Karpas-422 (cell line): ENCODE measurements at regions not wholly inside any gene's neighbourhood (a gene's known extent, or its start where the extent isn't known, plus 50 kb on each side); places are given as distances from the start of the nearest gene placed in this dataset.

ENCODE experiments used
- DNase-seq: peaks from one replicate; pipeline ENCODE4 v3.0.0-alpha.2; 2015
- H2AFZ ChIP-seq: fragments of 200-600 bp; sonication (generic); 2 replicates; pipeline ENCODE4 v1.6.1; 2014; ENCODE audit warnings: antibody characterized with exemption, low read length, mixed read lengths
- H3K27ac ChIP-seq: fragments of 200-600 bp; sonication (generic); 2 replicates; pipeline ENCODE4 v1.5.1; 2014; ENCODE audit warnings: mild to moderate bottlenecking, low read length, moderate library complexity
- H3K27me3 ChIP-seq: fragments of 200-600 bp; sonication (generic); 2 replicates; pipeline ENCODE4 v1.6.1; 2014; ENCODE audit warnings: low read length, mixed read lengths
- H3K36me3 ChIP-seq: fragments of 200-600 bp; sonication (generic); 2 replicates; pipeline ENCODE4 v1.6.1; 2014; ENCODE audit warnings: low read length, mixed read lengths; ENCODE audit not compliant: insufficient read depth
- H3K4me1 ChIP-seq: fragments of 200-600 bp; sonication (generic); 2 replicates; pipeline ENCODE4 v1.6.1; 2014; ENCODE audit warnings: mild to moderate bottlenecking, low read length, mixed read lengths
- H3K4me2 ChIP-seq: fragments of 200-600 bp; sonication (generic); 2 replicates; pipeline ENCODE4 v1.6.1; 2014; ENCODE audit warnings: low read length, low read depth, mild to moderate bottlenecking; ENCODE audit not compliant: poor library complexity, severe bottlenecking
- H3K4me3 ChIP-seq: fragments of 200-600 bp; sonication (generic); 2 replicates; pipeline ENCODE4 v1.5.1; 2014; ENCODE audit warnings: mild to moderate bottlenecking, antibody characterized with exemption, low read length, mixed read lengths
- H3K79me2 ChIP-seq: fragments of 200-600 bp; sonication (generic); 2 replicates; pipeline ENCODE4 v1.6.1; 2014; ENCODE audit warnings: mild to moderate bottlenecking, low read length, mixed read lengths
- H3K9ac ChIP-seq: fragments of 200-600 bp; sonication (generic); 2 replicates; pipeline ENCODE4 v1.6.0; 2014; ENCODE audit warnings: low read length
- H3K9me2 ChIP-seq: fragments of 200-600 bp; sonication (generic), shearing (Covaris generic); replicated peaks from 2 replicates; pipeline ENCODE4 v1.6.0; 2014; ENCODE audit warnings: mild to moderate bottlenecking, low read length, moderate library complexity; ENCODE audit not compliant: insufficient read depth
- H3K9me3 ChIP-seq: fragments of 300-700, 200-600 bp; sonication (generic); 2 replicates; pipeline ENCODE4 v1.6.1; 2014; ENCODE audit warnings: low read length, mixed read lengths
- H4K20me1 ChIP-seq: fragments of 200-600 bp; sonication (generic); 2 replicates; pipeline ENCODE4 v1.6.1; 2014; ENCODE audit warnings: mild to moderate bottlenecking, antibody characterized with exemption, low read length, low read depth; ENCODE audit not compliant: insufficient read depth

- no peak overlapping the region for H2AFZ ChIP-seq
- H3K36me3 ChIP-seq = no peaks in the 10 kb centered on the region
- no peaks in the 10 kb centered on the region for H3K9me3 ChIP-seq
- no peak overlapping the region for H3K27ac ChIP-seq
- no peak for DNase-seq
- no peaks in the 10 kb centered on the region for H3K4me1 ChIP-seq
- H3K27me3 ChIP-seq = no peaks in the 10 kb centered on the region
- H3K9ac ChIP-seq = no peak overlapping the region
- no peaks in the 10 kb centered on the region for H3K79me2 ChIP-seq
- no peak overlapping the region for H3K4me2 ChIP-seq
- no peaks in the 10 kb centered on the region for H3K9me2 ChIP-seq
- no peaks in the 10 kb centered on the region for H4K20me1 ChIP-seq
- H3K4me3 ChIP-seq = no peak overlapping the region
Measured at GRCh38 chr4:129581305-129581704, 485.4 kb downstream of the C4orf33 start.

- Histone ChIP-seq H2AFZ (no peak overlapping the region; the same call in 1 of the 2 replicates), H3K79me2 (no peaks in the 10 kb centered on the region), H3K9me3 (no peaks in the 10 kb centered on the region), H3K9me2 (no peaks in the 10 kb centered on the region), H3K36me3 (no peaks in the 10 kb centered on the region), H3K27ac (no peak overlapping the region), H4K20me1 (no peaks in the 10 kb centered on the region), H3K4me3 (no peak overlapping the region), H3K9ac (no peak overlapping the region), H3K4me2 (no peak overlapping the region), H3K27me3 (no peaks in the 10 kb centered on the region), H3K4me1 (no peaks in the 10 kb centered on the region)
- DNase-seq = no peak
Measured at GRCh38 chr4:129583868-129584267, 487.9 kb downstream of the C4orf33 start.

GRCh38 chr4:129598582-129598981 lies 502.6 kb downstream of the C4orf33 start:
- H3K9ac ChIP-seq = no peak overlapping the region
- H2AFZ ChIP-seq = no peak overlapping the region
- H3K36me3 ChIP-seq = no peaks in the 10 kb centered on the region
- H3K79me2 ChIP-seq = no peaks in the 10 kb centered on the region
- H4K20me1 ChIP-seq = no peaks in the 10 kb centered on the region
- H3K9me3 ChIP-seq = 0 out of 2 replicates have a peak, but pooled peaks cover 3% of the 10 kb centered on the region
- H3K27me3 ChIP-seq = 0 out of 2 replicates have a peak, but pooled peaks cover 3% of the 10 kb centered on the region
- H3K4me1 ChIP-seq = no peaks in the 10 kb centered on the region
- H3K9me2 ChIP-seq = no peaks in the 10 kb centered on the region
- H3K27ac ChIP-seq = no peak overlapping the region
- H3K4me3 ChIP-seq = no peak overlapping the region
- no peak overlapping the region for H3K4me2 ChIP-seq
- no peak for DNase-seq

GRCh38 chr4:129600898-129601297 lies 504.9 kb downstream of the C4orf33 start:
- Histone ChIP-seq H3K9me2 (no peaks in the 10 kb centered on the region), H3K9me3 (no peaks in the 10 kb centered on the region), H3K4me2 (no peak overlapping the region), H3K36me3 (no peaks in the 10 kb centered on the region), H3K4me1 (no peaks in the 10 kb centered on the region), H2AFZ (no peak overlapping the region), H4K20me1 (no peaks in the 10 kb centered on the region), H3K27me3 (no peaks in the 10 kb centered on the region), H3K9ac (no peak overlapping the region), H3K27ac (no peak overlapping the region), H3K79me2 (no peaks in the 10 kb centered on the region), H3K4me3 (no peak overlapping the region)
- DNase-seq = no peak

- DNase-seq = no peak
- no peaks in the 10 kb centered on the region for H3K36me3 ChIP-seq
- H3K27me3 ChIP-seq = no peaks in the 10 kb centered on the region
- H3K9me2 ChIP-seq = no peaks in the 10 kb centered on the region
- no peaks in the 10 kb centered on the region for H3K9me3 ChIP-seq
- H3K9ac ChIP-seq = no peak overlapping the region
- no peaks in the 10 kb centered on the region for H3K79me2 ChIP-seq
- H3K4me3 ChIP-seq = no peak overlapping the region
- H3K4me1 ChIP-seq = no peaks in the 10 kb centered on the region
- no peaks in the 10 kb centered on the region for H4K20me1 ChIP-seq
- H2AFZ ChIP-seq = no peak overlapping the region
- H3K4me2 ChIP-seq = no peak overlapping the region
- no peak overlapping the region for H3K27ac ChIP-seq
Measured at GRCh38 chr4:129602447-129602846, 506.5 kb downstream of the C4orf33 start.

GRCh38 chr4:129603241-129603931 lies 507.4 kb downstream of the C4orf33 start:
- H3K9ac ChIP-seq = no peak overlapping the region
- no peak for DNase-seq
- no peaks in the 10 kb centered on the region for H4K20me1 ChIP-seq
- no peak overlapping the region for H3K4me2 ChIP-seq
- H3K9me3 ChIP-seq = no peaks in the 10 kb centered on the region
- no peaks in the 10 kb centered on the region for H3K27me3 ChIP-seq
- no peaks in the 10 kb centered on the region for H3K9me2 ChIP-seq
- no peak overlapping the region for H3K4me3 ChIP-seq
- H3K36me3 ChIP-seq = no peaks in the 10 kb centered on the region
- H3K4me1 ChIP-seq = no peaks in the 10 kb centered on the region
- no peak overlapping the region for H2AFZ ChIP-seq
- H3K79me2 ChIP-seq = no peaks in the 10 kb centered on the region
- H3K27ac ChIP-seq = no peak overlapping the region

- no peaks in the 10 kb centered on the region for H3K9me3 ChIP-seq
- no peak overlapping the region for H3K4me2 ChIP-seq
- no peak overlapping the region for H3K4me3 ChIP-seq
- no peaks in the 10 kb centered on the region for H3K27me3 ChIP-seq
- H3K27ac ChIP-seq = no peak overlapping the region
- H3K79me2 ChIP-seq = no peaks in the 10 kb centered on the region
- no peak overlapping the region for H2AFZ ChIP-seq
- no peak for DNase-seq
- H4K20me1 ChIP-seq = no peaks in the 10 kb centered on the region
- no peak overlapping the region for H3K9ac ChIP-seq
- no peaks in the 10 kb centered on the region for H3K36me3 ChIP-seq
- H3K9me2 ChIP-seq = no peaks in the 10 kb centered on the region
- no peaks in the 10 kb centered on the region for H3K4me1 ChIP-seq
Measured at GRCh38 chr4:129604632-129605255, 508.8 kb downstream of the C4orf33 start.

GRCh38 chr4:129614611-129615010 lies 518.7 kb downstream of the C4orf33 start:
- no peaks in the 10 kb centered on the region for H4K20me1 ChIP-seq
- H2AFZ ChIP-seq = no peak overlapping the region
- H3K27ac ChIP-seq = no peak overlapping the region
- no peaks in the 10 kb centered on the region for H3K79me2 ChIP-seq
- no peaks in the 10 kb centered on the region for H3K36me3 ChIP-seq
- H3K9me3 ChIP-seq = no peaks in the 10 kb centered on the region
- no peak for DNase-seq
- no peak overlapping the region for H3K4me2 ChIP-seq
- no peak overlapping the region for H3K9ac ChIP-seq
- H3K9me2 ChIP-seq = no peaks in the 10 kb centered on the region
- no peak overlapping the region for H3K4me3 ChIP-seq
- H3K27me3 ChIP-seq = no peaks in the 10 kb centered on the region
- H3K4me1 ChIP-seq = peaks cover 4% of the 10 kb centered on the region; the same call in 1 of the 2 replicates
